Endothelial cell (in vitro differentiated cells): ENCODE measurements at regions not wholly inside any gene's neighbourhood (a gene's known extent, or its start where the extent isn't known, plus 50 kb on each side); places are given as distances from the start of the nearest gene placed in this dataset.

ENCODE experiments used
- DNase-seq: peaks from one replicate; pipeline ENCODE4 v3.0.0; 2021; ENCODE audit warnings: low spot score
- H3K27ac Mint-ChIP-seq: one replicate; pipeline ENCODE4 v1.8.0; 2021; ENCODE audit warnings: mixed read lengths, inconsistent platforms; ENCODE audit not compliant: unreplicated experiment
- H3K27me3 Mint-ChIP-seq: one replicate; pipeline ENCODE4 v1.8.0; 2021; ENCODE audit warnings: mild to moderate bottlenecking, moderate library complexity, mixed read lengths, inconsistent platforms; ENCODE audit not compliant: unreplicated experiment
- H3K36me3 Mint-ChIP-seq: one replicate; pipeline ENCODE4 v1.8.0; 2021; ENCODE audit warnings: mild to moderate bottlenecking, low read depth, mixed read lengths, inconsistent platforms; ENCODE audit not compliant: unreplicated experiment
- H3K4me1 Mint-ChIP-seq: one replicate; pipeline ENCODE4 v1.8.0; 2021; ENCODE audit warnings: mild to moderate bottlenecking, mixed read lengths, inconsistent platforms; ENCODE audit not compliant: unreplicated experiment
- H3K4me3 Mint-ChIP-seq: one replicate; pipeline ENCODE4 v1.8.0; 2021; ENCODE audit warnings: mild to moderate bottlenecking, mixed read lengths, inconsistent platforms; ENCODE audit not compliant: unreplicated experiment
- H3K9me3 Mint-ChIP-seq: one replicate; pipeline ENCODE4 v1.8.0; 2021; ENCODE audit warnings: mixed read lengths, inconsistent platforms; ENCODE audit not compliant: unreplicated experiment
- CTCF ChIP-seq: fragments of 200-600 bp; sonication (generic); IDR thresholded peaks from one replicate; pipeline ENCODE4 v1.5.0; 2021; ENCODE audit warnings: antibody characterized with exemption; ENCODE audit not compliant: unreplicated experiment

- no peaks in the 10 kb centered on the region for H3K9me3 Mint-ChIP-seq
- H3K4me1 Mint-ChIP-seq = peaks cover 10% of the 10 kb centered on the region
- H3K36me3 Mint-ChIP-seq = no peaks in the 10 kb centered on the region
- peaks cover 5% of the 10 kb centered on the region for H3K27me3 Mint-ChIP-seq
- no peak for TF ChIP-seq CTCF
- no peak for DNase-seq
- no peak overlapping the region for H3K27ac Mint-ChIP-seq
- H3K4me3 Mint-ChIP-seq = no peak overlapping the region
These were observed 443.7 kb upstream of the RASGEF1B start for GRCh38 chr4:81915430-81915829.

- peaks cover 10% of the 10 kb centered on the region for H3K4me1 Mint-ChIP-seq
These were observed 442.9 kb upstream of the RASGEF1B start for GRCh38 chr4:81914623-81915022.

GRCh38 chr4:81913427-81913879 is 441.7 kb upstream of the RASGEF1B start:
- H3K4me1 Mint-ChIP-seq = peaks cover 7% of the 10 kb centered on the region
- TF ChIP-seq CTCF = peak; percentile 81
- H3K36me3 Mint-ChIP-seq = no peaks in the 10 kb centered on the region
- no peaks in the 10 kb centered on the region for H3K27me3 Mint-ChIP-seq
- DNase-seq = peak; percentile 66
- H3K9me3 Mint-ChIP-seq = no peaks in the 10 kb centered on the region
- H3K27ac Mint-ChIP-seq = no peak overlapping the region
- no peak overlapping the region for H3K4me3 Mint-ChIP-seq

More at GRCh38 chr4:81914623-81915022, 442.9 kb upstream of the RASGEF1B start:
- Mint-ChIP-seq H3K36me3 (no peaks in the 10 kb centered on the region), H3K27me3 (peaks cover 2% of the 10 kb centered on the region), H3K4me3 (no peak overlapping the region), H3K27ac (no peak overlapping the region), H3K9me3 (no peaks in the 10 kb centered on the region)
- no peak for DNase-seq
- no peak for TF ChIP-seq CTCF

GRCh38 chr4:81912376-81913030 is 440.8 kb upstream of the RASGEF1B start:
- Mint-ChIP-seq H3K36me3 (no peaks in the 10 kb centered on the region), H3K27me3 (no peaks in the 10 kb centered on the region), H3K27ac (no peak overlapping the region), H3K4me3 (no peak overlapping the region), H3K4me1 (peaks cover 12% of the 10 kb centered on the region), H3K9me3 (no peaks in the 10 kb centered on the region)
- DNase-seq = no peak
- TF ChIP-seq CTCF = no peak

- H3K27ac Mint-ChIP-seq = no peak overlapping the region
- no peak overlapping the region for H3K4me3 Mint-ChIP-seq
- no peaks in the 10 kb centered on the region for H3K9me3 Mint-ChIP-seq
- no peaks in the 10 kb centered on the region for H3K36me3 Mint-ChIP-seq
- H3K4me1 Mint-ChIP-seq = peaks cover 8% of the 10 kb centered on the region
- TF ChIP-seq CTCF = no peak
- no peak for DNase-seq
- H3K27me3 Mint-ChIP-seq = no peaks in the 10 kb centered on the region
These were observed 435.2 kb upstream of the RASGEF1B start for GRCh38 chr4:81906905-81907304.
